ENCODE measurements at regions not wholly inside any gene's neighbourhood (a gene's known extent, or its start where the extent isn't known, plus 50 kb on each side); places are given as distances from the start of the nearest gene placed in this dataset.

- no peaks in the 10 kb centered on the region for H3K36me3 ChIP-seq (ENCODE audit: control insufficient read depth, insufficient read depth, low read length)
- POLR2A ChIA-PET, result no interaction called here
- TF ChIP-seq ELK1 (CRISPR knock-in tag; IDR thresholded peaks at IDR 0.05) (no peak), MLX (CRISPR knock-in tag; conservative IDR thresholded peaks at IDR 0.05) (no peak), TAF1 (IDR thresholded peaks at IDR 0.05; ENCODE audit: control insufficient read depth, extremely low read depth, insufficient read depth, low read length, severe bottlenecking) (no peak), RNF219 (CRISPR knock-in tag; IDR thresholded peaks at IDR 0.05) (no peak), ELF1 (tag; IDR thresholded peaks at IDR 0.05) (no peak), FOXP4 (CRISPR knock-in tag; IDR thresholded peaks at IDR 0.05; ENCODE audit: borderline replicate concordance) (no peak), TSHZ1 (CRISPR knock-in tag; IDR thresholded peaks at IDR 0.05) (no peak), BMI1 (IDR thresholded peaks at IDR 0.05; ENCODE audit: low read length) (no peak), PATZ1 (CRISPR knock-in tag; IDR thresholded peaks at IDR 0.05; ENCODE audit: borderline replicate concordance) (no peak), ZNF77 (CRISPR knock-in tag; IDR thresholded peaks at IDR 0.05) (no peak)
These were observed 144.5 kb upstream of the TMEM72 start for GRCh38 chr10:44766631-44767030.

More at GRCh38 chr10:44766631-44767030, 144.5 kb upstream of the TMEM72 start:
- no peaks in the 10 kb centered on the region for H3K4me1 ChIP-seq (replicated peaks in 1 of 2; ENCODE audit: control insufficient read depth in 2 of 2, insufficient read depth in 2 of 2, low read length in 2 of 2)
- no peak overlapping the region for H3K27ac ChIP-seq (ENCODE audit: extremely low read depth, low read depth, low read length)
- no peak overlapping the region for H3K4me2 ChIP-seq (ENCODE audit: insufficient read depth, low read length)
- DNase-seq (ENCODE audit: extremely low read depth in 1 of 4, low spot score in 3 of 4), result no peak
- H3K79me2 ChIP-seq (ENCODE audit: control insufficient read depth, insufficient read depth, low read length), result no peaks in the 10 kb centered on the region
- intact Hi-C loops (cut with micrococcal nuclease) (no loop called here), in situ Hi-C loops (cut with MboI) (no loop called here)
- BruUV-seq (replicated peaks), result no TSS peak
- no peaks in the 10 kb centered on the region for H3K9me3 ChIP-seq (replicated peaks; ENCODE audit: control insufficient read depth, insufficient read depth, low read depth, low read length)
- CTCF ChIA-PET (ENCODE audit: low intra/inter-chr PET ratio), result no interaction called here
- no peak overlapping the region for H3K9ac ChIP-seq (ENCODE audit: insufficient read depth in 1 of 2, low read depth in 2 of 2, low read length in 2 of 2)
- 4% methylated on average over 5 of the region's 5 CpGs for WGBS (ENCODE audit: insufficient coverage, low coverage, missing lambda C conversion rate)
- no peaks in the 10 kb centered on the region for H3K9me1 ChIP-seq (ENCODE audit: control insufficient read depth, insufficient read depth, low read length)
- peaks cover 5% of the 10 kb centered on the region; the same call in 1 of the 2 replicates for H4K20me1 ChIP-seq (replicated peaks; ENCODE audit: control insufficient read depth, insufficient read depth, low read length)
- H2AFZ ChIP-seq (ENCODE audit: low read depth, low read length), result no peak overlapping the region
- no peak for ATAC-seq
- H3K27me3 ChIP-seq (ENCODE audit: control insufficient read depth in 2 of 2, insufficient read depth in 2 of 2, low read length in 2 of 2), result peaks cover 3 to 6% of the 10 kb centered on the region in 2 experiments; a peak in 3 of 5 replicates
- no peak for FAIRE-seq
- no peak overlapping the region for H3K4me3 ChIP-seq

Data from K562 (cell line).